HG03280 (cell line): ENCODE measurements at regions not wholly inside any gene's neighbourhood (a gene's known extent, or its start where the extent isn't known, plus 50 kb on each side); places are given as distances from the start of the nearest gene placed in this dataset.

Experiments
- ATAC-seq: cut with Tn5 transposase; IDR thresholded peaks from one replicate; pipeline ENCODE4 v1.9.1; 2021; ENCODE audit warnings: mild to moderate bottlenecking, moderate library complexity; ENCODE audit not compliant: unreplicated experiment

- ATAC-seq: no peak
Observed at GRCh38 chr3:124519591-124520194, 210.6 kb upstream of the UMPS start.

GRCh38 chr3:124520970-124521369 lies 209.3 kb upstream of the UMPS start:
- no peak for ATAC-seq

- no peak for ATAC-seq
Observed at GRCh38 chr3:124522082-124522625, 208.1 kb upstream of the UMPS start.

GRCh38 chr3:124526601-124527000 lies 203.7 kb upstream of the UMPS start:
- ATAC-seq: no peak

GRCh38 chr3:124529826-124530571 lies 200.3 kb upstream of the UMPS start:
- no peak for ATAC-seq

- no peak for ATAC-seq
Observed at GRCh38 chr3:124530916-124531315, 199.3 kb upstream of the UMPS start.

GRCh38 chr3:124532071-124532470 lies 198.2 kb upstream of the UMPS start:
- ATAC-seq: no peak

- ATAC-seq: no peak
Observed at GRCh38 chr3:124535306-124535705, 194.9 kb upstream of the UMPS start.

GRCh38 chr3:124540550-124541211 lies 189.6 kb upstream of the UMPS start:
- ATAC-seq: no peak

- no peak for ATAC-seq
Observed at GRCh38 chr3:124542214-124542869, 187.9 kb upstream of the UMPS start.

- ATAC-seq: no peak
Observed at GRCh38 chr3:124545891-124546290, 184.4 kb upstream of the UMPS start.

GRCh38 chr3:124552224-124552623 lies 178.0 kb upstream of the UMPS start:
- ATAC-seq: no peak

- no peak for ATAC-seq
Observed at GRCh38 chr3:124553178-124553577, 177.1 kb upstream of the UMPS start.

GRCh38 chr3:124556636-124557035 lies 173.6 kb upstream of the UMPS start:
- no peak for ATAC-seq

- ATAC-seq: no peak
Observed at GRCh38 chr3:124557433-124558232, 172.6 kb upstream of the UMPS start.

- ATAC-seq: no peak
Observed at GRCh38 chr3:124558991-124559845, 171.0 kb upstream of the UMPS start.

- no peak for ATAC-seq
Observed at GRCh38 chr3:124559846-124560574, 170.2 kb upstream of the UMPS start.

- ATAC-seq: no peak
Observed at GRCh38 chr3:124560666-124561215, 169.5 kb upstream of the UMPS start.

GRCh38 chr3:124562769-124563168 lies 167.5 kb upstream of the UMPS start:
- ATAC-seq: no peak
